Liver (tissue), 3 donors: ENCODE measurements at regions not wholly inside any gene's neighbourhood (a gene's known extent, or its start where the extent isn't known, plus 50 kb on each side); places are given as distances from the start of the nearest gene placed in this dataset.

Experiments used
- ATF3 ChIP-seq: IDR thresholded peaks from 2 replicates; pipeline ENCODE4 v1.6.1; 2016; ENCODE audit warnings: antibody characterized with exemption
- CTCF ChIP-seq: fragments of 150-350 bp; IDR thresholded peaks from 2 replicates; pipeline ENCODE4 v1.5.1; 2017; ENCODE audit warnings: improper control_type of control experiment, low read depth, low read length; ENCODE audit not compliant: missing input control
- EGR1 ChIP-seq, 2 donors: IDR thresholded peaks; 2 replicates each; pipeline ENCODE4 v1.6.1; 2016 to 2018; ENCODE audit warnings: antibody characterized with exemption in 2 of 2, low read depth in 2 of 2
- FOXA2 ChIP-seq: IDR thresholded peaks from 2 replicates; pipeline ENCODE4 v1.6.1; 2016; ENCODE audit warnings: antibody characterized with exemption
- GABPA ChIP-seq, 2 donors: IDR thresholded peaks in 1 of 2; conservative IDR thresholded peaks in 1 of 2; 2 replicates each; pipeline ENCODE4 v1.6.1; 2016; ENCODE audit warnings: antibody characterized with exemption in 2 of 2, mild to moderate bottlenecking in 1 of 2, moderate library complexity in 1 of 2
- JUND ChIP-seq, 2 donors: IDR thresholded peaks; 2 replicates each; pipeline ENCODE4 v1.6.1; 2016; ENCODE audit warnings: antibody characterized with exemption in 2 of 2
- MAX ChIP-seq: IDR thresholded peaks from 2 replicates; pipeline ENCODE4 v1.6.1; 2016; ENCODE audit warnings: antibody characterized with exemption
- NR2F2 ChIP-seq: IDR thresholded peaks from 2 replicates; pipeline ENCODE4 v1.6.1; 2016; ENCODE audit warnings: antibody characterized with exemption
- RAD21 ChIP-seq, 2 donors: IDR thresholded peaks; 2 replicates each; pipeline ENCODE4 v1.6.1; 2016; ENCODE audit warnings: antibody characterized with exemption in 2 of 2, mild to moderate bottlenecking in 2 of 2
- REST ChIP-seq: IDR thresholded peaks from 2 replicates; pipeline ENCODE4 v1.6.1; 2016; ENCODE audit warnings: antibody characterized with exemption, mild to moderate bottlenecking
- RXRA ChIP-seq, 2 donors: IDR thresholded peaks; 2 replicates each; pipeline ENCODE4 v1.6.1; 2017 to 2018; ENCODE audit warnings: antibody characterized with exemption in 2 of 2, mild to moderate bottlenecking in 1 of 2
- TAF1 ChIP-seq: conservative IDR thresholded peaks from 2 replicates; pipeline ENCODE4 v1.6.1; 2016; ENCODE audit warnings: antibody characterized with exemption, mild to moderate bottlenecking
- YY1 ChIP-seq: IDR thresholded peaks from 2 replicates; pipeline ENCODE4 v1.6.1; 2016; ENCODE audit warnings: antibody characterized with exemption, mild to moderate bottlenecking
- ZBTB33 ChIP-seq: IDR thresholded peaks from 2 replicates; pipeline ENCODE4 v1.6.1; 2016; ENCODE audit warnings: antibody characterized with exemption
- donor health status: healthy.
- donor health status: healthy.

GRCh38 chr6:163863565-163863964, 449.0 kb downstream of the QKI start:
- TF ChIP-seq RXRA (IDR thresholded peaks at IDR 0.05) (no peak), CTCF (no peak), RAD21 (IDR thresholded peaks at IDR 0.05) (no peak), REST (no peak), MAX (no peak), TAF1 (no peak), GABPA (IDR thresholded peaks at IDR 0.05 in 1 of 2, conservative IDR thresholded peaks at IDR 0.05 in 1 of 2) (no peak), EGR1 (IDR thresholded peaks at IDR 0.05; ENCODE audit: low read depth in 2 of 2) (no peak), JUND (IDR thresholded peaks at IDR 0.05) (no peak), FOXA2 (no peak), ZBTB33 (no peak), NR2F2 (no peak), ATF3 (no peak), YY1 (no peak)
